ENCODE measurements at regions not wholly inside any gene's neighbourhood (a gene's known extent, or its start where the extent isn't known, plus 50 kb on each side); places are given as distances from the start of the nearest gene placed in this dataset.

GRCh38 chr13:112233256-112233655, 142.9 kb upstream of the SPACA7 start (continued):
- TF ChIP-seq KDM4A (IDR thresholded peaks at IDR 0.05; ENCODE audit: low read depth, low read length, severe bottlenecking) (no peak), CTCF (IDR thresholded peaks at IDR 0.05; ENCODE audit: control extremely low read depth in 1 of 3, insufficient read depth in 1 of 3, low read depth in 1 of 3, low read length in 3 of 3) (no peak), SP1 (IDR thresholded peaks at IDR 0.05; ENCODE audit: low read depth, low read length) (no peak)
